DND-41 (cell line): ENCODE measurements at regions not wholly inside any gene's neighbourhood (a gene's known extent, or its start where the extent isn't known, plus 50 kb on each side); places are given as distances from the start of the nearest gene placed in this dataset.

ENCODE experiments used
- EZH2 ChIP-seq: IDR thresholded peaks from 3 replicates; pipeline ENCODE4 v1.6.1; 2012; ENCODE audit warnings: borderline replicate concordance, low read depth, mild to moderate bottlenecking, moderate library complexity, low read length, inconsistent platforms; ENCODE audit not compliant: severe bottlenecking
- TF ChIP-seq, protein P1 (sequence below): IDR thresholded peaks from 2 replicates; pipeline ENCODE4 v1.5.1; 2012; ENCODE audit warnings: borderline replicate concordance, low read length, moderate library complexity, mild to moderate bottlenecking; ENCODE audit not compliant: poor library complexity, severe bottlenecking; ENCODE audit errors: extremely low read depth

DNA sequence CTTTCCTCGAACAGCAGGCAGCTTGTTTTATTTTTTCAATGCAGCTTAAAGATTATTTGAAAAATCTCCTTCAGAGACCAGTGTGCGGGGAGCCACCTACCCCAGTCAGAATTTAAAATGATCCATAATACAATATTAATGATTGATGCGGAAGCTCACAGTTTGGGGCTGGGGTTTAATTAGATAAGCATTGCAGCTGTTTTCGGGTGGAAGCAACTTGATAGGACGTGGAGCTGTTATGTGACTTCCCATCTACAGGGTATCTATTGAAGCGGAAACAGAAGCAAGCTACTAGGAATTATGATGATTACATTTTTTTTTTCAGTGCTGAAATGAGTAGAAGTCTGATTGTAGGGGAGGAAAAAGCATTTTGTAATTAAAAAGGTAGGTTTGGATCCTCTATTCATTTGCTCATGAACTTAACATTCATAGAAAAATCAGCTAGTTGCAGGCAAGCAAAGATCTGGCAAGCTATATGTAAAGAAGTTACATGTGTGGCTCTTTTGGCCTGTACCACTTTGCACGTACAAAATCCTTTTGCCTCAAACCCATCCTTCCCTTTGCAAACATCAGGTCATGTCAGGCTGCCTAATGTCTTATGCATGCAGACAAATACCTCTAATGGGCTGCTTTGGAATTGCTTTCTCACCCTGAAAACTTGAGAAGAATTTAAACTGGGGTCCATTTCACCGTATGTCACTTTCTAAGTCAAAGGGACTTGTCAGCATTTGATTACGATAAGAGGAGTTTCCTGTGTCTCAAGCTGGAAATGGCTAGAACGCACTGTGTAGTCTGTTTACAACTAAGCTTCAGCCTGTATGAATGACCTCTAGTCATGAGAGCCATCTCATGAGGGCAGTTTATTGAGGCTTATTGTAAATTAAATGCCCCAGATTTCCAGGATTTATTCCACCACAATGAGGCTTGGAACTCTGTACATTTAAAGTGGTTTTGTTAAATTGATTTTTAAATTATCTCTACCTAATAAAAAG is 267.1 kb upstream of the TMTC4 start:
- TF ChIP-seq, protein P1, sequence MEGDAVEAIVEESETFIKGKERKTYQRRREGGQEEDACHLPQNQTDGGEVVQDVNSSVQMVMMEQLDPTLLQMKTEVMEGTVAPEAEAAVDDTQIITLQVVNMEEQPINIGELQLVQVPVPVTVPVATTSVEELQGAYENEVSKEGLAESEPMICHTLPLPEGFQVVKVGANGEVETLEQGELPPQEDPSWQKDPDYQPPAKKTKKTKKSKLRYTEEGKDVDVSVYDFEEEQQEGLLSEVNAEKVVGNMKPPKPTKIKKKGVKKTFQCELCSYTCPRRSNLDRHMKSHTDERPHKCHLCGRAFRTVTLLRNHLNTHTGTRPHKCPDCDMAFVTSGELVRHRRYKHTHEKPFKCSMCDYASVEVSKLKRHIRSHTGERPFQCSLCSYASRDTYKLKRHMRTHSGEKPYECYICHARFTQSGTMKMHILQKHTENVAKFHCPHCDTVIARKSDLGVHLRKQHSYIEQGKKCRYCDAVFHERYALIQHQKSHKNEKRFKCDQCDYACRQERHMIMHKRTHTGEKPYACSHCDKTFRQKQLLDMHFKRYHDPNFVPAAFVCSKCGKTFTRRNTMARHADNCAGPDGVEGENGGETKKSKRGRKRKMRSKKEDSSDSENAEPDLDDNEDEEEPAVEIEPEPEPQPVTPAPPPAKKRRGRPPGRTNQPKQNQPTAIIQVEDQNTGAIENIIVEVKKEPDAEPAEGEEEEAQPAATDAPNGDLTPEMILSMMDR = no peak
- no peak for TF ChIP-seq EZH2
